RCC 7860 (cell line): ENCODE measurements at regions not wholly inside any gene's neighbourhood (a gene's known extent, or its start where the extent isn't known, plus 50 kb on each side); places are given as distances from the start of the nearest gene placed in this dataset.

Experiments used
- DNase-seq: peaks from one replicate; pipeline ENCODE4 v3.0.0-alpha.2; 2015; ENCODE audit warnings: low spot score
- FAIRE-seq: peaks from 2 replicates; lab custom pipeline; 2012; peaks lifted over from hg19 to GRCh38; lab: Jason Lieb, UNC

DNA sequence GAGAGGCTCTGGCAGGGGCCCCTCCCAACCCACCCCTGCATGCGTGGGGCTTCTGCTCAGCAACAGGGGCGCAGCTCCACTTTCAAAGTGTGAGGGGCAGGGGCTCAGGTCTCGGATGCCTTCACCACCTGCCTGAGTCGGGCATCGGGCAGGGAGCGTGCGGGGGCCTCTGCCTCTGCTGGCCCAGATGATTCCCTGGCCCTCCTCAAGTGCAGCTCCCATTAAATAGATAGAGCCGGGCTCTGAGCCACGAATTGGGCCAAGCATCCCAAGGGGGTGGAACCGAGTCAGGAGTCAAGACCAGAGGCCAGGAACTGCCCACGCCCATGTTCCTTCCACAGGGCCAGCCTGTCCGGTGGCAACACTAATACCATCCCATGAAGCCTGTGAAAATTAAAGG lies 108.9 kb upstream of the FAM20C start:
- FAIRE-seq (no peak), DNase-seq (no peak)

DNA sequence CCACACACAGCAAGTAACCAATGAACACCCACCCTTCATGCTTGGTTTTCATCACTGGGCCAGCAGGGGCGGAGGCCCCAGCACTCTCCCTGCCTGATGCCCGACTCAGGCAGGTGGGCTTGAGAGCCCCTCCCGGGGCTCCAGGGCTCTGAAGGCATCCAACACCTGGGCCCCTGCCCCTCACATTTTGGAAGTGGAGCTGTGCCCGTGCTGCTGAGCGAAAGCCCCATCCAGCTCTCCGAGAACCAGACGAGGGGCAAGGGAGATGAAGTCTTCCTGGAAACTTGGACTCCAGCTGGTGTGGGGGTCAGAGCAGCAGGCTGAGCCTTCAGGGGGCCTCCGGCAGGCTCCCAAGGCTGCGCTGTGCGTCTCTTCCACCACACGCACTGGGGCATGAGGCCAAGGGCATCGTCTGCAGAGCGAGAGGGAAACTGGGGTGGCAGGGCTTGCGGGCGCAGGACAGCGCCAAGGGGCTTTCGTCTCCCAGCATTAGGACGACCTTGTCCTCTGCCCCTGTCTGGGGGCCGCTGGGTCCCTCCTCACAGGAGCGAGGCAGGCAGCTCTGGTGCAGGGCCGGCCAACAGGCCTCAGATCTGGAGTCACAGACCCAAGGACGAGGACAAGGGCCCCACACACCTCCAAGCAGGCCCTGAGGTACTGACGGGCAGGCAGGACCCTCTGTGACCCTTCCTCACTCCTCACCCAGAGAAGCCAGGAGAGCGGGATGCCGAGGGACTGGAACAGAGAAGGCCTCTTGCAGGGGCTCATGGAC lies 108.3 kb upstream of the FAM20C start:
- no peak for DNase-seq
- FAIRE-seq, result no peak

GRCh38 chr7:84633-85020 lies 107.7 kb upstream of the FAM20C start:
- no peak for FAIRE-seq
- no peak for DNase-seq

DNA sequence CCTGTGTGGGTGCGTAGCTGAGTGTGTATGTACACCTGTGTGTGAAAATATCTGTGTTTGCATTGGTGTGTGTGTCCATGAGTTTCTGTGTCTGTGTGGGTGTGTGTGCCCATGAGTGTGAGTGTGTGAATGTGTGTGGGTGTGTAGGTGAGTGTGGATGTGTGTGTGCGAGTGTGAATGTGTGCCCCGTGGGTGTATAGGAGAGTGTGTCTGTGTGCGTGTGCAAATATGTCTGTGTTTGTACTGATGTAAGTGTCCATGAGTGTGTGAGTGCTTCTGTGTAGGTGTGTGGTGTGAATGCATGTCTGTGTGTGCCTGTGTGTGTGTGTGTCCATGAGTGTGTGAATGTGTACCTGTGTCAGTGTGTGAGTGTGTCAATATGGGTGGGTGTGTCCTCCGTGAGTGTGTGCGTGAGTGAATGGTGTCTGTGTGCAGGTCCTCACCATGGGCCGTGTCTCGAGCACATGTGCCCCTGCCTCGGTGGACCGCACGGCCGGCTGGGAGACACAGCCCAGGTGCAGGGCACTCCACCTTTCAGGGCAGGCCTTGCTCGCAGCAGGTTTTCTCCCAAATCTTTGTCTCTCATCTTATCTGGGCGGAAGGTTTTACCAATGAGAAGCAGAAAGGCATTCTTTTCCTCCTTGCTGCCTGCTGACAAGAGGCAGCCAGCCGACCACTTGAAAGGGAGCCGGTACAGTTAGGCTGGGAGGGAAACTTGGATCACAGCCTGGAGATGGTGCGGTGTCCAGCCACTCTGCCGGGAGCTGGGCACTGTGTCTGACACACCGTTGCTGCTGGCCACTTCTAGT lies 107.1 kb upstream of the FAM20C start:
- FAIRE-seq (no peak), DNase-seq (no peak)

GRCh38 chr7:85883-86515 lies 106.4 kb upstream of the FAM20C start:
- FAIRE-seq (no peak), DNase-seq (no peak)

- DNase-seq (no peak), FAIRE-seq (no peak)
Observed at GRCh38 chr7:86629-87028, 105.7 kb upstream of the FAM20C start.

- no peak for FAIRE-seq
- no peak for DNase-seq
Observed at GRCh38 chr7:87047-87446, 105.3 kb upstream of the FAM20C start.

DNA sequence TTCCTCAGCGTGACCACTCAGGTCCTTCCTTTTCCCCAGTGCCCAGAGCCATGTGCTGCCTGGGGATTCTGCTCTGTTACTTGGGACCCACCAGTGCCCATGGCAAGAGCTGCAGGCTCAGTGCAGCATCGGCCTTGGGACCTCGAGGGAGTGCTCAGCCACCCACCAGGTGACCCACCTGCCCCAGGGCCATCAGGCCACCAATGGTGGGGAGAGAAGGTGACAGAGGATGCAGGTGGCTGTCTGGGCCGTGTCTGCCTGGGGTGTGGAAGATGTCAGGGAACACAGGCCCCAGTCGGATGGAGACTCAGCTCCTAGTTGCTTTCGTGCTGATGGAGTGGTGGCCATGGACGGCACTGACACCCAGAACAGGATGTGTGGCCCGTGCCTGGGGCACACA lies 104.7 kb upstream of the FAM20C start:
- FAIRE-seq (no peak), DNase-seq (no peak)

DNA sequence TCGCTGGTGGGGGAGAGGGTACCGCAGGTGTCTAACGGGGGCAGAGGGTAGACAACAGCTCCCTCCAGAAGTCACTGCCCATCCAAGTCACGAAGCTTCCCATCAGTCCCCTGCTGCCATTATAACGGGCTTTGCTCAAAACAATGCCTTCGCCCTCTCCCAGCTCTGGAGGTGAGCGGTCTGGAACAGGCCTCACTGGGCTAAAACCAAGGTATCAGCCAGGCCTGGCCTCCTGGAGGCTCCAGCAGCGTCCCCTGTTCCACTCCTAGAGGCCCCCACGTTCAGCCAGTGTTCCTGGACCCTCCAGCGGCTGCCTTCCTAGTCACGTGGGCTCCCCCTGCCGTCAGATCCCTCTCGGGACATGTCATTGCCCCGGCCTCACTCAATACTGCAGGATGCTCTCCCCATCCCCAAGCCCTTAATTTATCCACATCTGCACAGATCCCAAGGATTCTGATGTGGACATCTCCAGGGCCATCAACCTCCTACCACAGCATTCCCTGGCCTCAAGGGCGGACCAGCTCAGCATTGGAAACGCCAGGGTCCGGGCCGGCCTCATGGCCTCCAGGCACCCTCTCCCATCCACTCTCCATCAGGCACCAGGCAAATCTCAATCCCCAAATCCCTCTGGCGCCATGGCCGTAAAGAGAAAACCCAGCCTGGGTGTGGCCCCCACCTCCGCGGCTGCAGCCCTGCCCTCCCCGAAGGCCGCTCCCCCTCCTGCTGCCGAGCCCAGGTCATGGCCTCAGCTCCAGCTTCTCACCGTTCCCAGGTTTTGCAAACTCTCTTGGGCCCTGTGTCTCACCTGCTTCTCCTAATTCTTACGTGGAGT lies 104.1 kb upstream of the FAM20C start:
- DNase-seq (no peak), FAIRE-seq (no peak)

DNA sequence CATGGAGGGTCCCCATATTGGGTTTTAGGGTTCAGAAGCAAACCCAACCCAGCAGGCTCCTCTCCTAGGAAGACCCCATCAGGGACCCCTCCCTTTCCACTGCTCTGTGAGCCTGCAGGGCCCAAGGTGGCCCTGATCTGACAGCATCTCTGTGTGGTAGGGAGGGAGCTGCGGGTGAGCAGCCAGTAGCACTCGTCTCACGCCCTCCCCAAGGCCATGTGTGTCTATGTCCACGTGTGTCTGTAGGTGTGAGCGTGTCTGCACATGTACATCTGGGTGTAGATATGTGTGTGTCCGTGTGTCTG lies 103.5 kb upstream of the FAM20C start:
- FAIRE-seq, result no peak

GRCh38 chr7:89232-90019 lies 102.9 kb upstream of the FAM20C start:
- FAIRE-seq (peak; percentile 94), DNase-seq (peak; percentile 91)

More for the DNA sequence above, 103.5 kb upstream of the FAM20C start:
- DNase-seq, result no peak

- peak; percentile 21 for FAIRE-seq
- no peak for DNase-seq
Observed at GRCh38 chr7:90111-91063, 102.0 kb upstream of the FAM20C start.

- FAIRE-seq (no peak), DNase-seq (no peak)
Observed at GRCh38 chr7:91396-92175, 100.8 kb upstream of the FAM20C start.

DNA sequence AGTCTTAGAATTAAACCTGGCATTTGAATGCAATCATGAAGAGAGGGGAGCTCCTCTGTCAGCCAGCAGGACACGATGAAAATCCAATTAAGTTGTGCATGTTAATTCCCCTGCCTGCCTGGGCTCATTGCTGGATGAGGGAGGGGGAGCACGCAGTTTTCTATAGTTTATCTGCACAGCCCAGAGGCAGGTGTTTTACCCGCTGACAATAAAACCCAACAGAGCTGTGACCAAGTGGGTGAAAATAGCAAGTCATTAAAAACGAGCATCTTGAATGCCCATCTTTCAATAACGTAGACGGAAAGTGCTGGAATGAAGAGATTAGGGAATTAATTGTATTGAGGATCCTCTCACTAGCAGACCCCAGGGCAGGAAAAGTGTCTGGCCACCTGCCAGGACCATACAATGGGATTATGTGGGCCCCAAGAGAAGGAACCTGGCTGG lies 100.1 kb upstream of the FAM20C start:
- DNase-seq (no peak), FAIRE-seq (no peak)

- FAIRE-seq, result no peak
- DNase-seq, result no peak
Observed at GRCh38 chr7:92888-93672, 99.3 kb upstream of the FAM20C start.

DNA sequence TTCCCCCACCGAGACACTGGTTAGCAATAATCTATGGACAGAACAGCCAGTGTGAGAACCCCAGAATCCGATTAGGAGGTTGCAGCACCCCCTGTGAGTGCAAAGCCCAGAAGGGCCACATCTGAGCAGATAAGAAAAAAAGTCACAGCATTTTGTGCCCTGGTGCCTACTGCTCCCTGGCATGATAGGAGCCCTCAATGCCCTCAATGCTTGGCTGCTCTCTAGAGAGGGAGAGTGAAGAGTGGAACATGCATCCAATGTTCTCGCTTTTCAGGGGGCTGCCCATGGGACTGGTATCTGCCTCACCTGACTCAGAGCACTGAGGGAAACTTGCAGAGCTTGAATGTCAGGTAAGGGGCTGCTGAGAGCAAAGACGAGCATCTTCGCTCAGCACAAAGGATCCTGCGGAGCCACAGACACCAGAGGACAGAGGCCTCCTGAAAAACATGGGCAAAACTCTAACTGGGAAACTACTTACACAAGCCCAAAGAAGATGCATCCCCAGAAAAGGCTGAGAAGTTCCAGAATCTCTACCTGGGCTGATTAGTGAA lies 98.0 kb upstream of the FAM20C start:
- no peak for DNase-seq
- no peak for FAIRE-seq

DNA sequence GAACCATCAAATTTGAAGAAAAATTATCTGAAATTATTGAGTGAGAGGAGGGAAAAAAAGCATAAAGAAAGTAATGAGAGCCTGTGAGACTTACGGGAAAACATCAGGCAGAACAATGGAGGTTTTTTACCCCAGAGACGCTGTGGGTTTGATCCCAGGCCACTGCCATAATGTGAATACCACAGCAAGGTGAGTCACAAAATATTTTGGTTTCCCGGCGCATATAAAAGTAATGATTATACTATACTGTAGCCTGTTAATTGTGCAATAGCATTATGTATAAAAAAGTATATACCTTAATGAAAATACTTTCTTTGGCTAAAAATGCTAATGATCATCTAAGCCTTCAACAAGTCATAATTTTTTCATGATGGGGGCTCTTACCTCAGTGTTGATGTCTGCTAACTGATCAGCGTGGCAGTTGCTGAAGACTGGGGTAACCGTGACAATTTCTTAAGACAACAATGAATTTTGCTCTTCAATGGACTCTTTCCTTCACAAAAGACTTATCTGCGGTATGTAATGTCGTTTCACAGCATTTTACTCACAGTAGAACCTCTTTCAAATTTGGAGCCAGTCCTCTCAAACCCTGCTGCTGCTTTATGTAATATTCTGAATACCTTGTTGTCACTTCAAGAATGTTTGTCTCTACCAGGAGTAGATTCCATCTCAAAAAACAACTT lies 97.0 kb upstream of the FAM20C start:
- DNase-seq, result peak; percentile 55
- FAIRE-seq, result peak; percentile 87
